ENCODE measurements at regions not wholly inside any gene's neighbourhood (a gene's known extent, or its start where the extent isn't known, plus 50 kb on each side); places are given as distances from the start of the nearest gene placed in this dataset.

- Histone ChIP-seq H3K4me3 (ENCODE audit: low read depth, low read length) (no peak overlapping the region), H3K4me1 (no peaks in the 10 kb centered on the region), H3K9me3 (peaks cover 18% of the 10 kb centered on the region), H3K36me3 (ENCODE audit: control insufficient read depth, insufficient read depth, low read length) (no peaks in the 10 kb centered on the region), H3K27me3 (replicated peaks; ENCODE audit: control insufficient read depth, insufficient read depth, low read length) (no peaks in the 10 kb centered on the region; the same call in 1 of the 2 replicates)
- intact Hi-C loops (cut with micrococcal nuclease; ENCODE audit: unreplicated experiment): no loop called here
- no peaks in the 10 kb centered on the region for H3K4me1 Mint-ChIP-seq (ENCODE audit: low read depth, unreplicated experiment)
- no peak overlapping the region for H3K4me3 Mint-ChIP-seq (ENCODE audit: unreplicated experiment)
- H3K27ac Mint-ChIP-seq (ENCODE audit: unreplicated experiment): no peak overlapping the region
- DNase-seq: no peak
- TF ChIP-seq CTCF (IDR thresholded peaks at IDR 0.05; ENCODE audit: insufficient read depth in 1 of 2, low read depth in 1 of 2, low read length in 1 of 2, severe bottlenecking in 1 of 2, unreplicated experiment in 1 of 2): no peak
- POLR2A ChIA-PET: no interaction called here
- peaks cover 16% of the 10 kb centered on the region for H3K27me3 Mint-ChIP-seq (ENCODE audit: insufficient read depth, unreplicated experiment)
- CTCF ChIA-PET: interaction anchor here (0.6 to 0.7 kb wide), 2 partner anchors 72 to 219 kb away, joined by 3 to 5 read pairs; no protein-coding TSS in a partner anchor
- H3K9me3 Mint-ChIP-seq (ENCODE audit: unreplicated experiment): no peaks in the 10 kb centered on the region
- no TSS peak for BruUV-seq (replicated peaks)
- no peaks in the 10 kb centered on the region for H3K36me3 Mint-ChIP-seq (ENCODE audit: insufficient read depth, unreplicated experiment)
These were observed 100.8 kb downstream of the TRIM29 start for GRCh38 chr11:120037111-120037510.

- POLR2A ChIA-PET: no interaction called here
- Mint-ChIP-seq H3K4me1 (ENCODE audit: low read depth, unreplicated experiment) (no peaks in the 10 kb centered on the region), H3K27me3 (ENCODE audit: insufficient read depth, unreplicated experiment) (peaks cover 15% of the 10 kb centered on the region), H3K27ac (ENCODE audit: unreplicated experiment) (no peak overlapping the region), H3K4me3 (ENCODE audit: unreplicated experiment) (no peak overlapping the region), H3K9me3 (ENCODE audit: unreplicated experiment) (no peaks in the 10 kb centered on the region), H3K36me3 (ENCODE audit: insufficient read depth, unreplicated experiment) (no peaks in the 10 kb centered on the region)
- intact Hi-C loops (cut with micrococcal nuclease; ENCODE audit: unreplicated experiment): no loop called here
- no peak for DNase-seq
- peaks cover 18% of the 10 kb centered on the region for H3K9me3 ChIP-seq
- H3K27me3 ChIP-seq (replicated peaks; ENCODE audit: control insufficient read depth, insufficient read depth, low read length): no peaks in the 10 kb centered on the region; the same call in 1 of the 2 replicates
- H3K4me1 ChIP-seq: no peaks in the 10 kb centered on the region
- no peak overlapping the region for H3K4me3 ChIP-seq (ENCODE audit: low read depth, low read length)
- CTCF ChIA-PET: interaction anchor here (0.7 kb wide), 1 partner anchor 561 kb away, joined by 3 read pairs; no protein-coding TSS in a partner anchor
- H3K36me3 ChIP-seq (ENCODE audit: control insufficient read depth, insufficient read depth, low read length): no peaks in the 10 kb centered on the region
- TF ChIP-seq CTCF (IDR thresholded peaks at IDR 0.05; ENCODE audit: insufficient read depth in 1 of 2, low read depth in 1 of 2, low read length in 1 of 2, severe bottlenecking in 1 of 2, unreplicated experiment in 1 of 2): no peak
- no TSS peak for BruUV-seq (replicated peaks)
These were observed 102.2 kb downstream of the TRIM29 start for GRCh38 chr11:120035756-120036155.

GRCh38 chr11:120034881-120035630 lies 102.9 kb downstream of the TRIM29 start:
- H3K27me3 ChIP-seq (replicated peaks; ENCODE audit: control insufficient read depth, insufficient read depth, low read length): no peaks in the 10 kb centered on the region; the same call in 1 of the 2 replicates
- H3K9me3 Mint-ChIP-seq (ENCODE audit: unreplicated experiment): no peaks in the 10 kb centered on the region
- no peak for TF ChIP-seq CTCF (IDR thresholded peaks at IDR 0.05; ENCODE audit: insufficient read depth in 1 of 2, low read depth in 1 of 2, low read length in 1 of 2, severe bottlenecking in 1 of 2, unreplicated experiment in 1 of 2)
- peaks cover 18% of the 10 kb centered on the region for H3K9me3 ChIP-seq
- BruUV-seq (replicated peaks): no TSS peak
- H3K4me1 Mint-ChIP-seq (ENCODE audit: low read depth, unreplicated experiment): no peaks in the 10 kb centered on the region
- H3K4me3 Mint-ChIP-seq (ENCODE audit: unreplicated experiment): no peak overlapping the region
- no peak overlapping the region for H3K4me3 ChIP-seq (ENCODE audit: low read depth, low read length)
- ChIA-PET POLR2A (no interaction called here), CTCF (no interaction called here)
- DNase-seq: no peak
- H3K36me3 ChIP-seq (ENCODE audit: control insufficient read depth, insufficient read depth, low read length): no peaks in the 10 kb centered on the region
- intact Hi-C loops (cut with micrococcal nuclease; ENCODE audit: unreplicated experiment): no loop called here
- no peaks in the 10 kb centered on the region for H3K36me3 Mint-ChIP-seq (ENCODE audit: insufficient read depth, unreplicated experiment)
- H3K4me1 ChIP-seq: no peaks in the 10 kb centered on the region
- H3K27me3 Mint-ChIP-seq (ENCODE audit: insufficient read depth, unreplicated experiment): peaks cover 14% of the 10 kb centered on the region
- no peak overlapping the region for H3K27ac Mint-ChIP-seq (ENCODE audit: unreplicated experiment)

All from Caco-2 (cell line).